ENCODE measurements at regions not wholly inside any gene's neighbourhood (a gene's known extent, or its start where the extent isn't known, plus 50 kb on each side); places are given as distances from the start of the nearest gene placed in this dataset.

GRCh38 chr20:6831461-6831860 is 64.0 kb downstream of the BMP2 start:
- H3K27me3 ChIP-seq (ENCODE audit: control insufficient read depth, insufficient read depth, low read length), result no peaks in the 10 kb centered on the region
- FAIRE-seq (no peak), DNase-seq (no peak)
- H3K9ac ChIP-seq (ENCODE audit: low read length in 3 of 3), result no peak overlapping the region
- no peaks in the 10 kb centered on the region for H3K4me1 ChIP-seq (ENCODE audit: control insufficient read depth in 2 of 3, insufficient read depth in 2 of 3, low read depth in 1 of 3, low read length in 3 of 3)
- no peak for TF ChIP-seq CTCF (IDR thresholded peaks at IDR 0.05; ENCODE audit: borderline replicate concordance, extremely low read depth, insufficient read depth)
- no peak overlapping the region for H3K27ac ChIP-seq (ENCODE audit: low read depth in 2 of 2, low read length in 2 of 2)
- no peaks in the 10 kb centered on the region for H3K9me3 ChIP-seq (ENCODE audit: control insufficient read depth in 2 of 3, insufficient read depth in 1 of 3, low read length in 3 of 3)
- intact Hi-C loops (cut with DNase I), result no loop called here
- H3K36me3 ChIP-seq (ENCODE audit: control insufficient read depth in 2 of 3, insufficient read depth in 3 of 3, low read length in 3 of 3), result no peaks in the 10 kb centered on the region
- H3K4me3 ChIP-seq (ENCODE audit: low read length in 3 of 3), result no peak overlapping the region

- FAIRE-seq (no peak), DNase-seq (no peak)
- Histone ChIP-seq H3K9ac (ENCODE audit: low read length in 3 of 3) (no peak overlapping the region), H3K36me3 (ENCODE audit: control insufficient read depth in 2 of 3, insufficient read depth in 3 of 3, low read length in 3 of 3) (no peaks in the 10 kb centered on the region), H3K4me1 (ENCODE audit: control insufficient read depth in 2 of 3, insufficient read depth in 2 of 3, low read depth in 1 of 3, low read length in 3 of 3) (no peaks in the 10 kb centered on the region), H3K27me3 (ENCODE audit: control insufficient read depth, insufficient read depth, low read length) (no peaks in the 10 kb centered on the region), H3K4me3 (ENCODE audit: low read length in 3 of 3) (no peak overlapping the region), H3K27ac (ENCODE audit: low read depth in 2 of 2, low read length in 2 of 2) (no peak overlapping the region), H3K9me3 (ENCODE audit: control insufficient read depth in 2 of 3, insufficient read depth in 1 of 3, low read length in 3 of 3) (no peaks in the 10 kb centered on the region)
- TF ChIP-seq CTCF (IDR thresholded peaks at IDR 0.05; ENCODE audit: borderline replicate concordance, extremely low read depth, insufficient read depth), result no peak
- intact Hi-C loops (cut with DNase I), result no loop called here
These were observed 65.3 kb downstream of the BMP2 start for GRCh38 chr20:6832811-6833210.

GRCh38 chr20:6835609-6836008 is 68.1 kb downstream of the BMP2 start:
- no peak for FAIRE-seq

More at GRCh38 chr20:6835609-6836008, 68.1 kb downstream of the BMP2 start:
- Histone ChIP-seq H3K27me3 (ENCODE audit: control insufficient read depth, insufficient read depth, low read length) (no peaks in the 10 kb centered on the region), H3K4me1 (ENCODE audit: control insufficient read depth in 2 of 3, insufficient read depth in 2 of 3, low read depth in 1 of 3, low read length in 3 of 3) (no peaks in the 10 kb centered on the region), H3K36me3 (ENCODE audit: control insufficient read depth in 2 of 3, insufficient read depth in 3 of 3, low read length in 3 of 3) (no peaks in the 10 kb centered on the region), H3K9ac (ENCODE audit: low read length in 3 of 3) (no peak overlapping the region), H3K27ac (ENCODE audit: low read depth in 2 of 2, low read length in 2 of 2) (no peak overlapping the region), H3K9me3 (ENCODE audit: control insufficient read depth in 2 of 3, insufficient read depth in 1 of 3, low read length in 3 of 3) (no peaks in the 10 kb centered on the region), H3K4me3 (ENCODE audit: low read length in 3 of 3) (no peak overlapping the region)
- DNase-seq, result no peak
- no peak for TF ChIP-seq CTCF (IDR thresholded peaks at IDR 0.05; ENCODE audit: borderline replicate concordance, extremely low read depth, insufficient read depth)
- intact Hi-C loops (cut with DNase I), result no loop called here
